Nephron (organoid): ENCODE measurements at regions not wholly inside any gene's neighbourhood (a gene's known extent, or its start where the extent isn't known, plus 50 kb on each side); places are given as distances from the start of the nearest gene placed in this dataset.

ENCODE experiments used
- H3K27ac Mint-ChIP-seq, 3 experiments: 2 replicates each; pipeline ENCODE4 v1.8.0; 2020; ENCODE audit warnings: mixed read lengths in 3 of 3, mild to moderate bottlenecking in 2 of 3, moderate library complexity in 1 of 3
- H3K27me3 Mint-ChIP-seq: 2 replicates; pipeline ENCODE4 v1.8.0; 2021; ENCODE audit warnings: low read depth, mild to moderate bottlenecking, moderate library complexity, mixed read lengths
- H3K36me3 Mint-ChIP-seq: 2 replicates; pipeline ENCODE4 v1.8.0; 2020; ENCODE audit warnings: low read depth, mixed read lengths
- H3K4me1 Mint-ChIP-seq: 2 replicates; pipeline ENCODE4 v1.8.0; 2020; ENCODE audit warnings: mixed read lengths
- H3K4me3 Mint-ChIP-seq, 3 experiments: 2 replicates each; pipeline ENCODE4 v1.8.0; 2020; ENCODE audit warnings: mild to moderate bottlenecking in 3 of 3, mixed read lengths in 3 of 3, moderate library complexity in 2 of 3
- H3K9me3 Mint-ChIP-seq: 2 replicates; pipeline ENCODE4 v1.8.0; 2020; ENCODE audit warnings: mixed read lengths
- TF ChIP-seq, protein P1 (sequence below), 3 experiments: fragments of 200-600 bp; sonication (generic); IDR thresholded peaks; one replicate each; pipeline ENCODE4 v1.5.0; 2021; ENCODE audit warnings: antibody characterized with exemption in 3 of 3; ENCODE audit not compliant: unreplicated experiment in 3 of 3

DNA sequence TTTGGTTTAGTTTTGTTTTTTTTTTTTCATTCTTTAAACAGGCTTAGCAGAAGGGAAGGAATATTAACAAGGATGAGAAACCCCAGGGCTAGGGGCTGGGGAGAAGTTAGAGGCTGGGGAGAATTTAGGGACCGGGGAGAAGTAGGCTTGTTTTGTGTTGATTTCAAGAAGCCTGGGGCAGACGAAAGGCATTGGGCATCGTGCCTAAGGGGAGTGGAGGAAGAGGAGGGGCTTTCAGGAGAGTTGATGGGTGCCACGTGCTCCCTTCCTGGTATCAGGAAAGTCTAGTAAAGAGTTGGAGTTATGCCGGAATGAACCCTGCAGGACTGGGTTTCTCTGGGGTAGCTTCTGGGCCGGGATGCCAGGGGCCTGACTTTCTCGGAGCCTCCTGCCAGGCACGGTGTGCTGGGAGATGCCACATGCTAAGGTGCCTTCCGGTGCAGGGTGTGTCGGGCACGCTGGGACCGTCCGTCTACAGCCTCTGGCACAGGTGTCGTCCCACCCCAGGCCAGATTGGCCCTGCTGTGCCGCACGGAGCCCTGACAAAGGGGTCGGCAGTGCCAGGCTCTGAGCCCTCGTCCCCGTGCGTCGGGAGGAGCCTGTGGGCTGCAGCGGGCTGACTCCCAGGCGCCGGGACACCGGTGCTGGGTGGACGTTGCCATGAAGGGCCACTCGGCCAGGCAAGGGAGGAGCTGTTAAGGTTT is 159.9 kb downstream of the OLFM1 start:
- peaks cover 52% of the 10 kb centered on the region for H3K27me3 Mint-ChIP-seq
- H3K9me3 Mint-ChIP-seq, result no peaks in the 10 kb centered on the region
- no peak overlapping the region for H3K4me3 Mint-ChIP-seq
- no peaks in the 10 kb centered on the region for H3K36me3 Mint-ChIP-seq
- TF ChIP-seq, protein P1, sequence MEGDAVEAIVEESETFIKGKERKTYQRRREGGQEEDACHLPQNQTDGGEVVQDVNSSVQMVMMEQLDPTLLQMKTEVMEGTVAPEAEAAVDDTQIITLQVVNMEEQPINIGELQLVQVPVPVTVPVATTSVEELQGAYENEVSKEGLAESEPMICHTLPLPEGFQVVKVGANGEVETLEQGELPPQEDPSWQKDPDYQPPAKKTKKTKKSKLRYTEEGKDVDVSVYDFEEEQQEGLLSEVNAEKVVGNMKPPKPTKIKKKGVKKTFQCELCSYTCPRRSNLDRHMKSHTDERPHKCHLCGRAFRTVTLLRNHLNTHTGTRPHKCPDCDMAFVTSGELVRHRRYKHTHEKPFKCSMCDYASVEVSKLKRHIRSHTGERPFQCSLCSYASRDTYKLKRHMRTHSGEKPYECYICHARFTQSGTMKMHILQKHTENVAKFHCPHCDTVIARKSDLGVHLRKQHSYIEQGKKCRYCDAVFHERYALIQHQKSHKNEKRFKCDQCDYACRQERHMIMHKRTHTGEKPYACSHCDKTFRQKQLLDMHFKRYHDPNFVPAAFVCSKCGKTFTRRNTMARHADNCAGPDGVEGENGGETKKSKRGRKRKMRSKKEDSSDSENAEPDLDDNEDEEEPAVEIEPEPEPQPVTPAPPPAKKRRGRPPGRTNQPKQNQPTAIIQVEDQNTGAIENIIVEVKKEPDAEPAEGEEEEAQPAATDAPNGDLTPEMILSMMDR (IDR thresholded peaks at IDR 0.05; ENCODE audit: unreplicated experiment in 3 of 3), result no peak
- H3K27ac Mint-ChIP-seq, result no peak overlapping the region
- H3K4me1 Mint-ChIP-seq, result peaks cover 9% of the 10 kb centered on the region

DNA sequence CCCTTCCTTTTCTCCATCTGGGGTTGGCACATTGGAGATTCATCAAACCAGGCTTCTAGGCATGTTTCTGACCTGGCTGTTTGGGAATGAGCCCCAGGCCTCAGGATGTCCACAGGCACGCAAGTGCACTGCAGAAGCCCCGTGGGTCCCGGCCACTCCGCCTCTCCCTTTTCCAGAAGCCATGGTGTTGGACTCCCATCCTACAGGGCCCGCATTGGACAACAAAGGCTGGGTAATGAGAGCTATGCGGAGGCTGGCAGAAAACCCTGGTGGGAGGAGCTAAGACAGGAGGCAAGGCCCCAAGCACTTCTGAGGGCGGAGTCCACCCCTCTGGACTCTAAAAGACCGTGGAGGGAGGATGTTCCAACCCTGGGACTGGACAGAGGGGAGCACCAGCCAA is 160.6 kb downstream of the OLFM1 start:
- Mint-ChIP-seq H3K36me3 (no peaks in the 10 kb centered on the region), H3K4me1 (peaks cover 5% of the 10 kb centered on the region), H3K9me3 (no peaks in the 10 kb centered on the region), H3K4me3 (no peak overlapping the region), H3K27me3 (peaks cover 45% of the 10 kb centered on the region), H3K27ac (no peak overlapping the region)
- TF ChIP-seq, protein P1 (IDR thresholded peaks at IDR 0.05; ENCODE audit: unreplicated experiment in 3 of 3), result no peak

DNA sequence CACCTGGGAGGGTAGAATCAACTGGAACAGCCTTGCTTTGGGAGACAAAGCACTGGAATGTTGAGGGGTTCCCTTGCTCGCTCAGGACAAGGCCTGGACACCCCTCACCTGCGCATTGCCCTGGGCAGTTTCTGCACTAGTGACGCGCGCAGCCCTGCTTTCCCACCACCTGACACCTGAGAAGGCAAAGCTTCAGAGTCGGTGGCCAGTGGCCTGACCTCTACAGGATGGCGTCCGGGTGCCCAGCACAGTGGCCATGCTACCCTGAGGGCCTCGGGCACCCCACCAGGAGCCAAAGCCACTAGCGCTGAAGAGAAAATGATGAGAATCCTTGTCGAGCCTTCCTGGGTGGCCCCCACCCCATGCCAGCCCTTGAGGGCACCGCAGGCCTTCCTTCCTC is 161.3 kb downstream of the OLFM1 start:
- TF ChIP-seq, protein P1 (IDR thresholded peaks at IDR 0.05; ENCODE audit: unreplicated experiment in 3 of 3), result no peak
- peaks cover 45% of the 10 kb centered on the region for H3K27me3 Mint-ChIP-seq
- peaks cover 5% of the 10 kb centered on the region for H3K4me1 Mint-ChIP-seq
- no peaks in the 10 kb centered on the region for H3K9me3 Mint-ChIP-seq
- H3K27ac Mint-ChIP-seq, result no peak overlapping the region
- no peak overlapping the region for H3K4me3 Mint-ChIP-seq
- no peaks in the 10 kb centered on the region for H3K36me3 Mint-ChIP-seq

DNA sequence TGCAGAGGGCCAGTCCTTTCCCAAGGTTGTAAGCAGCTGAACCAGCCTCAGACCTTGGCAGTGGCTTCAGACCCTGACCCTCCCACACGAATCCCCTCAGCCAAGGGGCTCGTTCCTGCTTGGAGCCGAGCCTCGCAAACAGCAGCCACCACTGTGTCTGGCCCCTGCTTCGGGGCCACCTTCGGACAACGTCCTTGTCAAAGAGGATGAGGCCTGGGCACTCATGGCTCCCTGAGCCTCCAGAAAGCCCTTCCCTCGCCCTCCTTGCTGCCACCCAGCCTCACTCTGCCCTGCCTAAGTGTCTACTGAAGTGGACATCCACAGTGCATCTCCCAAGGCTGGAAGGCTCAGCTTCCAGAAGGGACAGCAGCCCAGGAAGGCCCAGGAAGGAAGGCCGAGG is 161.7 kb downstream of the OLFM1 start:
- TF ChIP-seq, protein P1 (IDR thresholded peaks at IDR 0.05; ENCODE audit: unreplicated experiment in 3 of 3), result no peak
- no peak overlapping the region for H3K27ac Mint-ChIP-seq
- H3K36me3 Mint-ChIP-seq, result no peaks in the 10 kb centered on the region
- H3K4me1 Mint-ChIP-seq, result peaks cover 5% of the 10 kb centered on the region
- no peaks in the 10 kb centered on the region for H3K9me3 Mint-ChIP-seq
- H3K4me3 Mint-ChIP-seq, result no peak overlapping the region
- peaks cover 45% of the 10 kb centered on the region for H3K27me3 Mint-ChIP-seq

DNA sequence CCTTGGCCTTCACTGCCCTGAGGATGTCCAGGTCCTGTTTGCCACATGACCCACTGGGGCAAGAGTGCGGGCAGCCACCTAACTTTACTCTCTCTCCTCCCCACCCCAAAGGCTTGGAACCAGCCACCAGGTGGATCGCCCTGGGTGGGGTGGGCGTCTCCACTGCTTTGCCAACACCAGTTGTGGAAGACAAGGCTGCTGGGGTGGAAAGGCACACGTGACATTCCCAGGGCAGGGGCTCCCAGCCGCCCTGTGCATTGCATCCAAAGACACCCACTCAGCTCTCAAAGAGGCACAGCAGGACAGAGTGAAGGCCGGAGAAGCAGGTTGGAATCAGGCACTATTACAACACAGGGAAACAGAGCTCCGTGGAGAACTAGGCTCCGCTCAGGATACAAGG is 162.2 kb downstream of the OLFM1 start:
- TF ChIP-seq, protein P1 (IDR thresholded peaks at IDR 0.05; ENCODE audit: unreplicated experiment in 3 of 3), result no peak
- no peaks in the 10 kb centered on the region for H3K36me3 Mint-ChIP-seq

DNA sequence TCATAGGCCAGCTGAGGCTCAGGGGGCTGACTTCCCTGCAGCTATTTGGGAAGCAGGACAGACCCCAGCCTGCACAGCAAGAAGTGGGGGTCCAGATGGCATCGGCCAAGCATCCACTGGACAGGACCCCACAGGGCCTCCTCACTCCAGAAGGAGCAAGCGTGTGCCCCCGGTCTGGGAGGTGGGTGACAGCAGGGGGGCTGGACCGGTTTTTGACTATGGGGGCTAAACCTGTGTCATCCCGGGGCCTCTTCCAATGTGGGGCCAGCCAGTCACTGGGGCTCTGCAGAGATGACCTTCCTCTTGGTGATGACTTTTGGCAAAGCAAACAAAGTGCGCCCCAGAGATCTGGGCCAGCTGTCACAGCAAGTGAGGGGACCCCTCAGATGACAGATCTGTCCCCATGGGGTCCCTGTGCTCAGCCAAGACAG is 163.9 kb downstream of the OLFM1 start:
- Mint-ChIP-seq H3K27ac (no peak overlapping the region), H3K4me1 (peaks cover 5% of the 10 kb centered on the region), H3K36me3 (no peaks in the 10 kb centered on the region), H3K4me3 (no peak overlapping the region), H3K27me3 (peaks cover 33% of the 10 kb centered on the region), H3K9me3 (no peaks in the 10 kb centered on the region)
- TF ChIP-seq, protein P1 (IDR thresholded peaks at IDR 0.05; ENCODE audit: unreplicated experiment in 3 of 3), result no peak

More for the DNA sequence above, 162.2 kb downstream of the OLFM1 start:
- Mint-ChIP-seq H3K9me3 (no peaks in the 10 kb centered on the region), H3K4me3 (no peak overlapping the region), H3K4me1 (peaks cover 5% of the 10 kb centered on the region), H3K27me3 (peaks cover 41% of the 10 kb centered on the region), H3K27ac (no peak overlapping the region)
